Stimulated activated CD4-positive, alpha-beta T cell treated with anti-CD3 and anti-CD28 coated beads, TNF-alpha, amount 100 ng/mL, for 24 hours (primary cell): ENCODE measurements at regions not wholly inside any gene's neighbourhood (a gene's known extent, or its start where the extent isn't known, plus 50 kb on each side); places are given as distances from the start of the nearest gene placed in this dataset.

Experiments
- DNase-seq, 3 experiments: peaks; one replicate each; pipeline ENCODE4 v3.0.0-alpha.2; 2020; ENCODE audit warnings: low read depth in 3 of 3

DNA sequence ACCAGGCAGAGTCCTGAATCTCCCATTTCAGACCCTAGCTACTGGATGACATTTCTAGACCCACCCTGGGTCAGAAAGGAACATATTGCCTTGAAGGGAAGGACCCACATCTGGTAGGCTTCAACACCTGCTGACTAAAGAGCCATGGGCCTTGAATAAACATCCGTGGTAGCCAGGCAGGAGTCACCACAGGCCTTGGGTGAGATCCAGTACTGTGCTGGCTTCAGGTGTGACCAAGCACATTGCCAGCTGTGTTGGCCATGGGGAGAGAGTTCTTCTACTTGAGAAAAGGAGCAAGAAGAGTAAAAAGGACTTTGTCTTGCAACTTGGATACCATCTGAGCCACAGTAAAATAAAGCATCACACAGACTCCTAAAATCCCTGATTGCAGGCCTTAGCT is 332.6 kb downstream of the SLC16A7 start:
- DNase-seq: no peak

GRCh38 chr12:59929110-59929509 is 333.3 kb downstream of the SLC16A7 start:
- DNase-seq: no peak

- no peak for DNase-seq
Observed at GRCh38 chr12:59934486-59934885, 338.7 kb downstream of the SLC16A7 start.

DNA sequence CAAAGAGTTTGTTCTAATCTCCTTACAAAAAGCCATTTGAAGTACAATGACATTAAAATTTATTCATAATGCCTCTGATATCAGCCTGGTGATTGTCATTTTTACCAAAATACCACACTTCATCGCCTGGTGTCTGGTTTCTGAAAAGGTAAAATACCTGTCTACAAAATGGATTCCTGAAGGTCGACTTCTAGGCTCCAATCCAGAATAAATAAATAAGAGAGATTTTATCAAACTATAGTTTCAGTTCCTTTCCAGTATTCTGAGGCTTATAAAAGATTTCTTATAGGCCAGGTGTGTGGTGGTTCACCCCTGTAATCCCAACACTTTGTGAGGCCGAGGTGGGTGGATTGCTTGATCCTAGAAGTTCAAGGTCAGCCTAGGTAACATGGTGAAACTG is 340.7 kb downstream of the SLC16A7 start:
- no peak for DNase-seq

DNA sequence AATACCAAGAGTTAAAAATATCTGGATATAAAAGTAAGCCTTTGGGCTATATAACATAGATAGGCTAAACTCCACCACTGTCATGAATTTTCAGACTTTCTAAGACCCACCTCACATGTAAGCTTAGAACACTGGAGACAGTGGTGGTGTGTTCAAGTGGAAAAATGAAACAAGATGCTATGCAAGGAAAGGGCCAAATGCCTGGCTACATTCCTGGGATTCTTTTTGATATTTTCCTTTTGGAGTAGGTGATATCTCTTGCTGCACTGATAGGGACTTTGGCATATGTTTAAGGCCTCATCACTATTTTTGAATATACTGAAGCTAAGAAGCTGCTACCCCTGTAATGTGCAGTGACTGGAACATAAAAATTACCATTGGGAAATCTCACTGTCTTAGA is 341.3 kb downstream of the SLC16A7 start:
- no peak for DNase-seq

GRCh38 chr12:59938190-59938962 is 342.5 kb downstream of the SLC16A7 start:
- DNase-seq: no peak

DNA sequence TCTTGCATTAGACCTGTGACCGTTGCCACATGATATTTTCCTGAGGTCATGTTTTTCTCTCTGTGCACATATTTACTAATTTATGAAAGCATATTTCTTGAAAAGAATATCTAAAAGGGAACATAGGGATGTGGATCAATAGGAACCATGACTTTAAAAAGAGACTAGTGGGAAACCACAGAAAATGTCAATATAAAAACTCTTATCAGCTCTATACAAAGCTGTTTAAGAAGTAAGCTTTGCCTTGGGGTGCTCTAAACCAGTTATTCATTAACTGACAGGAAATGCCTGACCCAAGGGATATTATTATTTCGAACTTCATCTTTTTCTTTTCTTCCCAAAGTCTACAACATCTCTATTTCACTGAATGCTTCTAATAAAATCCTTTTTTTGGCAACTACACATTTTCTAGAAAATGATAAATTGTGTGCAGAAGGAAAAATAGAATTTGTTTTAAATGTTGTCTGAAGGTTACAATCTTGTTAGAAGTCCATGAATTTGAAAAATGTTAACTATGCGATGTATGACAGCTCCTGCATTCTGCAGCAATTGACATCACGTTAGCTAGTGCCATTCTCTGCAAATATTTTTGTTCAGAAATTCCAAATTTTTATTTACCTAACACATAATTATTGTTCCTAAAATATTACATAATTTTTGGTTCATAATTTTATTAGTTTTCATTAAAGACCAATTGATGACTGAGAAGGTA is 345.0 kb downstream of the SLC16A7 start:
- no peak for DNase-seq

- DNase-seq: no peak
Observed at GRCh38 chr12:59941461-59941860, 345.6 kb downstream of the SLC16A7 start.

DNA sequence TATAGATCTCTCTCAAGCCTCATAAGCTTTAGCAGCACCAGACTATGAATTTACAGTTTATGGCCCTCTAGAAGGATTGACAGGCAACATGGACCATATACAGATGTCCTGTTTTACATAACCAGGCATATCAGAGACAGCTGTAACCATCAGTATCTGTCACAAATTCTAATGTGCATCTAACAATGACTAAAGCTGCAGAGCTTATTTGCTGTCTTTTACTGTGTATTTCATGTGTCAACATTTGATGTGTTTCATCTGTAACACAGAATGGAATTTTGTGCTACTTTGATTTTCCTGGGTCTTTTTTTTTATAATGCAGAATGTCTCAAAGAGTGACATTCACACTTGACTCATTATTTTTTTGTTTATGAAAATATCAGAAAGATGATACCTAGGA is 348.3 kb downstream of the SLC16A7 start:
- DNase-seq: no peak

- no peak for DNase-seq
Observed at GRCh38 chr12:59946635-59947034, 350.8 kb downstream of the SLC16A7 start.

DNA sequence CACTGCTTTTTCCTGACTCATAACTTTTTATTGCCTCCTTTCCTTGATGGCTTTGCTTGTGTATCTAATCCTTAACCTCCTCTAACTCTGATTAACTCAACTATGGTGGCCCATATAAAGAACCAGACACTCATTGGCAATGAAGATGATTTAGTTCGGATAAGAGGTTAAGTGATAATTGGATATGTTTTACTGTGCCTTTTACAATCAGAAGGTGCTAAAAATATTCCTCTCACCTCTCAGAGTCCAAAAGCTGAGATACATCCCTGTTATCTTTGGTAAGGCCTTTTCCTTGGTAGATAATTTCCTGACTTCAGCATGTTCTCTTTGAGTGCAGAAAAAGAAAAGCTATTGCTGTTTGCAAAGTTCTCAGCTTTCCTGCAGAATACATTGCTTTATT is 367.7 kb downstream of the SLC16A7 start:
- no peak for DNase-seq

- no peak for DNase-seq
Observed at GRCh38 chr12:59972905-59973304, 377.1 kb downstream of the SLC16A7 start.

DNA sequence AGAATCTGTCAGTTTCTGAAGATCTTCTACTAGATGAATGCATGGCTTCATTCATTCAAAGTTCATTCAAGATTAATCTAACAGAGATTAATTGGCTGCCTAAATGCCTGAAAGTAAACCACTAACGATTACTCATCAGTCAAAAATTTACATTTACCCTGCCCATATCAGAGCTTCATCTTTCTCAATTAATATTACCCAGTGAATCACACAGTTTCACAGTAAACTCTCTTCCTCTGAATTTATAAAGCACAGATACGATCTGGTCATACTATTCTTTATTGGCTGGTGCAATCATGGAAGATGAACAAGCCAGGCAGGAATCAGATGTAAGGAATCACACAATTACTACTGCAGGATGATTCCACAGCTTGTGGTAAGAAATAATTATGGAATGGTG is 377.7 kb downstream of the SLC16A7 start:
- no peak for DNase-seq

- DNase-seq: no peak
Observed at GRCh38 chr12:59977779-59978178, 381.9 kb downstream of the SLC16A7 start.

GRCh38 chr12:59980476-59980875 is 384.6 kb downstream of the SLC16A7 start:
- DNase-seq: no peak

GRCh38 chr12:59999291-59999690 is 403.5 kb downstream of the SLC16A7 start:
- no peak for DNase-seq

DNA sequence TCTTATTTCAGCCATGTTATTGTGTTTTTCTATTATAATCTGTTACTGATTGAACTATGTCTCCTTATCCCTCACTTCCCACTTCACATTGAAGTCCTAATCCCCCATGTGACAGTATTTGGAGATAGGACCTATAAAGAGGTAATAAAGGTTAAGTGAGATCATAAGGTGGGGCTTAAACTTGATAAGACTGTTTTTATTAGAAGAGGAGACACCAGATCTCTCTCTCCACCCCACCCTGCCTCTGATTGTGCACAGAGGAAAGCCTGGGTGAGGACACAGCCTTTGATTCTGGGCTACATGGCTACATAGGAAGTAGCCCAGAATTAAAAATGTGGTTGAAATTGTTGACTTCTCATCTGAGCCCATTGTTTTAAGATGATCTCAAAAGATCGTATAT is 414.7 kb downstream of the SLC16A7 start:
- no peak for DNase-seq

GRCh38 chr12:60012659-60013058 is 416.8 kb downstream of the SLC16A7 start:
- DNase-seq: no peak

DNA sequence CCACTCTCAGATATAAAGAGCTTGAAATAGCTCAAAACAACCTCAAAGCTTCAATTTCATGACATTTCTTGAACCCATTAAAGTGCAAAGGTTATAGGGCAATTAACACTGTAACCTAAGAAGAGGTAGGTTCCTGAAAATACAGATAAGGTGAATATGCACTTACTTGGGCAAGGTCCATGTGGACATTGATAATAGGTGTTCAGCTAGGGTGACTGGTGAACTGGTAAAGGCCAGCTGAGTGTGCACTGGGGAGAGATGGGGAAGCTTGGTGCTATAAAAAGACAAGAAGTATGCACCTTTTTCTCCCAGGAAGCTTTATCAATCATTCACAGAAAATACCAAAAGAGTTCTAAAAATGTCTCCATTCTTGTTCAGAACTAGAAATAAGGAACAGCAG is 418.6 kb downstream of the SLC16A7 start:
- DNase-seq: no peak

DNA sequence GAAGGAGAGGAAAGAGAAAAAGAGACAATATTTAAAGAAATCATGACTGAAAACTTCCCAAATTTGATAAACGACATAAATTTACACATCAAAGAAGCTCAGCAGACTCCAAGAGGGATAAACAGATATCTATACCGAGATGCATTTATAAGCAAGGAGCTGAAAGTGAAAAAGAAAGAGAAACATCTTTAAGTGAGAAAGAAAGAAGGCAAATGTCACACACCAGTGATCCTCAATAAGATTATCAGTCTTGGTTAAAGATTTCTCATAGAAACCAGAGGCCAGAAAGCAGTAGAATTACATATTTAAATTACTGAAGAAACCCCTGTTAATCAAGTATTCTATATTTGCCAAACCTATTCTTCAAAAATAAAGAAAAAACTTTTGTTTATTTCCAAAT is 424.2 kb downstream of the SLC16A7 start:
- no peak for DNase-seq

- DNase-seq: no peak
Observed at GRCh38 chr12:60021235-60021634, 425.4 kb downstream of the SLC16A7 start.

GRCh38 chr12:60027266-60027665 is 431.4 kb downstream of the SLC16A7 start:
- DNase-seq: no peak

- DNase-seq: no peak
Observed at GRCh38 chr12:60034147-60034546, 438.3 kb downstream of the SLC16A7 start.
